ENCODE measurements at regions not wholly inside any gene's neighbourhood (a gene's known extent, or its start where the extent isn't known, plus 50 kb on each side); places are given as distances from the start of the nearest gene placed in this dataset.

DNA sequence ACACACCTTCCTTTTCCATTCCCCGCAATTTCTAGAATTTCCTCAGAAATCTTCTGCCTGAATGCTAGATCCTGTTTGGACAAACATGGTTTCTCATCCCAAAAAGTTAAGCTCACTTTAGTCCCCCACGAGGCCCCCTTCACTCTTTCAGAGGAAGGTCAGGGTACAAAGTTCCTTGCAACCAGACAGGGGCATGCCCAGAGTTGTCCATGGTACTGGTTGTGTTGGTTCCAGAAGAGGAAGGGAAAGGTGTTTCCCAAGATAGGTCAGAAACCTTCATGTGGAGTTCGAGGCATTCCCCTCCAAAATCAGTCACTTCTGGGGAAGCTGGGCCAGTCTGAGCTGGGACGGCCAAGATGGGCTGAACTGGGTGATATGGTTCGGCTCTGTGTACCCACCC lies 167.6 kb upstream of the MAFB start:
- TF ChIP-seq, protein P1, sequence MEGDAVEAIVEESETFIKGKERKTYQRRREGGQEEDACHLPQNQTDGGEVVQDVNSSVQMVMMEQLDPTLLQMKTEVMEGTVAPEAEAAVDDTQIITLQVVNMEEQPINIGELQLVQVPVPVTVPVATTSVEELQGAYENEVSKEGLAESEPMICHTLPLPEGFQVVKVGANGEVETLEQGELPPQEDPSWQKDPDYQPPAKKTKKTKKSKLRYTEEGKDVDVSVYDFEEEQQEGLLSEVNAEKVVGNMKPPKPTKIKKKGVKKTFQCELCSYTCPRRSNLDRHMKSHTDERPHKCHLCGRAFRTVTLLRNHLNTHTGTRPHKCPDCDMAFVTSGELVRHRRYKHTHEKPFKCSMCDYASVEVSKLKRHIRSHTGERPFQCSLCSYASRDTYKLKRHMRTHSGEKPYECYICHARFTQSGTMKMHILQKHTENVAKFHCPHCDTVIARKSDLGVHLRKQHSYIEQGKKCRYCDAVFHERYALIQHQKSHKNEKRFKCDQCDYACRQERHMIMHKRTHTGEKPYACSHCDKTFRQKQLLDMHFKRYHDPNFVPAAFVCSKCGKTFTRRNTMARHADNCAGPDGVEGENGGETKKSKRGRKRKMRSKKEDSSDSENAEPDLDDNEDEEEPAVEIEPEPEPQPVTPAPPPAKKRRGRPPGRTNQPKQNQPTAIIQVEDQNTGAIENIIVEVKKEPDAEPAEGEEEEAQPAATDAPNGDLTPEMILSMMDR (IDR thresholded peaks at IDR 0.05) = no peak
- TF ChIP-seq POLR2A (IDR thresholded peaks at IDR 0.05) = no peak

Measured in testis (tissue), 2 donors.